IMR-90 (cell line): ENCODE measurements at regions not wholly inside any gene's neighbourhood (a gene's known extent, or its start where the extent isn't known, plus 50 kb on each side); places are given as distances from the start of the nearest gene placed in this dataset.
"Not testable (repeated sequence)": the region's sequence is repeated elsewhere in the genome, so short reads cannot be mapped to it uniquely, and the experiment has no call there.

Experiments used
- ATAC-seq: fragments of 200-7000 bp; cut with Tn5 transposase; 2 replicates; pipeline ENCODE4 v1.9.1; 2020; ENCODE audit warnings: low read depth, mild to moderate bottlenecking, moderate library complexity
- BruUV-seq: library from RNA; stranded (reverse); fragments of 400-500 nt; replicated peaks from 2 replicates; lab custom pipeline; 2021; lab: Mats Ljungman, UMichigan
- CTCF ChIA-PET: fragments of 300-600 bp; formaldehyde crosslinking; extraction: SDS; loops from one replicate; lab custom pipeline; 2021; ENCODE audit warnings: antibody characterized with exemption; lab: Yijun Ruan, JAX
- POLR2A ChIA-PET: fragments of 300-600 bp; sonication (Branson Sonifier 250); formaldehyde crosslinking; loops from one replicate; lab custom pipeline; 2022; ENCODE audit warnings: antibody characterized with exemption; ENCODE audit not compliant: unreplicated experiment; lab: Charles Lee
- DNase-seq: peaks from one replicate; pipeline ENCODE4 v3.0.0; 2013
- H2AFZ ChIP-seq: replicated peaks from 2 replicates; pipeline ENCODE3; 2013; ENCODE audit warnings: low read length, mild to moderate bottlenecking; ENCODE audit not compliant: poor library complexity
- H2AK5ac ChIP-seq: 2 replicates; pipeline ENCODE4 v1.6.1; 2013; ENCODE audit warnings: low read depth, low read length, inconsistent platforms
- H2AK9ac ChIP-seq: replicated peaks from 2 replicates; pipeline ENCODE3; 2013; ENCODE audit warnings: mild to moderate bottlenecking, low read depth, low read length, moderate library complexity; ENCODE audit not compliant: poor library complexity
- H2BK120ac ChIP-seq: 2 replicates; pipeline ENCODE4 v1.6.1; 2013; ENCODE audit warnings: low read depth, low read length, inconsistent platforms
- H2BK15ac ChIP-seq: 3 replicates; pipeline ENCODE4 v1.6.1; 2013; ENCODE audit warnings: low read depth, low read length, inconsistent platforms
- H2BK20ac ChIP-seq: 2 replicates; pipeline ENCODE4 v1.6.1; 2013; ENCODE audit warnings: low read depth, mild to moderate bottlenecking, inconsistent platforms, low read length, moderate library complexity
- H2BK5ac ChIP-seq: 2 replicates; pipeline ENCODE4 v1.6.1; 2013; ENCODE audit warnings: mild to moderate bottlenecking, low read depth, low read length, inconsistent platforms; ENCODE audit not compliant: poor library complexity, severe bottlenecking
- H3K14ac ChIP-seq: replicated peaks from 2 replicates; pipeline ENCODE4 v1.6.1; 2013; ENCODE audit warnings: low read depth, low read length, inconsistent platforms
- H3K18ac ChIP-seq: 2 replicates; pipeline ENCODE4 v1.6.1; 2013; ENCODE audit warnings: low read depth, low read length, control low read depth
- H3K23ac ChIP-seq: 2 replicates; pipeline ENCODE4 v1.6.1; 2013; ENCODE audit warnings: low read depth, low read length, inconsistent platforms
- H3K27ac ChIP-seq: 2 replicates; pipeline ENCODE4 v1.5.1; 2013; ENCODE audit warnings: mild to moderate bottlenecking, control low read depth, low read length; ENCODE audit not compliant: insufficient read depth
- H3K27me3 ChIP-seq: 2 replicates; pipeline ENCODE4 v1.6.1; 2013; ENCODE audit warnings: low read length; ENCODE audit not compliant: control insufficient read depth, insufficient read depth
- H3K36me3 ChIP-seq: 2 replicates; pipeline ENCODE4 v1.6.1; 2013; ENCODE audit warnings: low read length, mixed read lengths; ENCODE audit not compliant: control insufficient read depth, insufficient read depth
- H3K4ac ChIP-seq: 2 replicates; pipeline ENCODE4 v1.6.1; 2013; ENCODE audit warnings: low read depth, low read length, inconsistent platforms
- H3K4me1 ChIP-seq: 2 replicates; pipeline ENCODE4 v1.6.1; 2013; ENCODE audit warnings: low read length, mixed read lengths; ENCODE audit not compliant: control insufficient read depth, insufficient read depth
- H3K4me2 ChIP-seq: 2 replicates; pipeline ENCODE4 v1.6.1; 2013; ENCODE audit warnings: low read depth, mild to moderate bottlenecking, control low read depth, low read length, moderate library complexity
- H3K4me3 ChIP-seq: 2 replicates; pipeline ENCODE4 v1.5.1; 2013; ENCODE audit warnings: low read depth, mild to moderate bottlenecking, control low read depth, low read length, moderate library complexity; ENCODE audit not compliant: insufficient read depth
- H3K56ac ChIP-seq: 2 replicates; pipeline ENCODE4 v1.6.1; 2013; ENCODE audit warnings: low read length, inconsistent platforms; ENCODE audit not compliant: insufficient read depth; ENCODE audit errors: extremely low read depth
- H3K79me1 ChIP-seq, 2 experiments: 2 replicates each; pipeline ENCODE4 v1.6.1; 2013; ENCODE audit warnings: low read length in 2 of 2, inconsistent platforms in 1 of 2, low read depth in 1 of 2
- H3K9ac ChIP-seq: 2 replicates; pipeline ENCODE4 v1.6.1; 2013; ENCODE audit warnings: low read depth, low read length, control low read depth
- H3K9me1 ChIP-seq: 2 replicates; pipeline ENCODE4 v1.6.1; 2013; ENCODE audit warnings: low read length, inconsistent platforms; ENCODE audit not compliant: insufficient read depth
- H3K9me3 ChIP-seq: 2 replicates; pipeline ENCODE4 v1.6.1; 2013; ENCODE audit warnings: low read length; ENCODE audit not compliant: control insufficient read depth, insufficient read depth
- H4K20me1 ChIP-seq: 2 replicates; pipeline ENCODE4 v1.6.1; 2013; ENCODE audit warnings: low read length, inconsistent platforms; ENCODE audit not compliant: insufficient read depth
- H4K5ac ChIP-seq: 2 replicates; pipeline ENCODE4 v1.6.1; 2013; ENCODE audit warnings: mild to moderate bottlenecking, low read depth, low read length, control low read depth
- H4K8ac ChIP-seq, 2 experiments: 2 replicates each; pipeline ENCODE4 v1.6.1; 2013; ENCODE audit warnings: low read depth in 2 of 2, low read length in 2 of 2, control low read depth in 1 of 2, inconsistent platforms in 1 of 2
- H4K91ac ChIP-seq: 2 replicates; pipeline ENCODE4 v1.6.1; 2013; ENCODE audit warnings: low read depth, low read length, inconsistent platforms; ENCODE audit not compliant: insufficient read depth
- WGBS, 2 experiments: methylation state at CpG; one replicate each; pipeline versions ENCODE4 v1.1.5 to v1.1.7; 2013; ENCODE audit warnings: missing lambda C conversion rate in 2 of 2; ENCODE audit not compliant: insufficient read length in 1 of 2; ENCODE audit errors: extremely low coverage in 2 of 2; 5-methylcytosine and 5-hydroxymethylcytosine counted together
- dilution Hi-C: fragments of 300-500 bp; cut with HindIII; formaldehyde crosslinking; loops from one replicate; pipeline ENCODE4 v1.14.3; 2018; ENCODE audit warnings: low sequenced_read_pairs; ENCODE audit not compliant: unreplicated experiment
- in situ Hi-C: fragments of 300-500 bp; cut with MboI; formaldehyde crosslinking; loops from 3 replicates; pipeline ENCODE4 v1.14.3; 2019; ENCODE audit warnings: low sequenced_read_pairs, inconsistent platforms, mixed read lengths
- intact Hi-C: fragments of 100-400 bp; cut with micrococcal nuclease; formaldehyde crosslinking; loops from 2 replicates; pipeline ENCODE4 v1.10.0; 2022

DNA sequence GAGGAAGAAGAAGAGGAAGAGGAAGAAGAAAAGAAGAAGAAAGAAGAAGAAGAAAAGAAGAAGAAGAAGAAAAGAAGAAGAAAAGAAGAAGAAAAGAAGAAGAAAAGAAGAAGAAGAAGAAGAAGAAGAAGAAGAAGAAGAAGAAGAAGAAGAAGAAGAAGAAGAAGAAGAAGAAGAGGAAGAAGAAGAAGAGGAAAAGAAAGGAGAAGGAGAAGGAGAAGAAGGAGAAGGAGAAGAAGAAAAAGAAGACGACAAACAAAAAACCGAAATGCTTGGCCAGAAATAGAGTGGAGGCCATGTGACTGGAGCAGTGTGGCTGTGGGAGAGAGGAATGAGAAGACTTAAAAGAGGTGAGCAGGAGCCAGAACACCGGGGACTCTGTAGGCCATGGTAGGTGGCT is 75.1 kb downstream of the GLUL start:
- H2AK9ac ChIP-seq, H2BK120ac ChIP-seq, dilution Hi-C loops, DNase-seq, H4K8ac ChIP-seq, H3K4me2 ChIP-seq, H3K4me3 ChIP-seq, H3K9me1 ChIP-seq, H2BK5ac ChIP-seq, POLR2A ChIA-PET, H2AK5ac ChIP-seq, H3K18ac ChIP-seq, H3K9ac ChIP-seq, CTCF ChIA-PET, H3K79me1 ChIP-seq, H2BK20ac ChIP-seq, BruUV-seq, H3K56ac ChIP-seq, H3K27me3 ChIP-seq, H3K14ac ChIP-seq, intact Hi-C loops, in situ Hi-C loops, H4K91ac ChIP-seq, H3K9me3 ChIP-seq, H3K27ac ChIP-seq, H2BK15ac ChIP-seq, H3K36me3 ChIP-seq, H3K23ac ChIP-seq, H4K20me1 ChIP-seq, H3K4ac ChIP-seq, ATAC-seq, H2AFZ ChIP-seq, H4K5ac ChIP-seq, H3K4me1 ChIP-seq: not testable (repeated sequence)
- WGBS, 2 experiments = 58% methylated on average over 3 of the region's 3 CpGs; no CpG with 5 or more reads in 1 of the 2 experiments
